22Rv1 (cell line): ENCODE measurements at regions not wholly inside any gene's neighbourhood (a gene's known extent, or its start where the extent isn't known, plus 50 kb on each side); places are given as distances from the start of the nearest gene placed in this dataset.
A peak's percentile ranks its signal among the peaks of the same experiment; 100 is the strongest.

Experiments
- CTCF ChIP-seq: fragments of 450-650 bp; IDR thresholded peaks from 2 replicates; pipeline ENCODE4 v1.5.1; 2017; ENCODE audit warnings: mild to moderate bottlenecking
- ZFX ChIP-seq: fragments of 450-650 bp; IDR thresholded peaks from 2 replicates; pipeline ENCODE4 v1.6.1; 2017; ENCODE audit warnings: antibody characterized with exemption, borderline replicate concordance

- TF ChIP-seq CTCF: peak; percentile 61
- no peak for TF ChIP-seq ZFX
Observed at GRCh38 chr2:121080013-121080772, 204.8 kb downstream of the TFCP2L1 start.
